ENCODE measurements at regions not wholly inside any gene's neighbourhood (a gene's known extent, or its start where the extent isn't known, plus 50 kb on each side); places are given as distances from the start of the nearest gene placed in this dataset.
"Not testable (repeated sequence)": the region's sequence is repeated elsewhere in the genome, so short reads cannot be mapped to it uniquely, and the experiment has no call there.

GRCh38 chr4:49147596-49147995 lies 161.5 kb downstream of the CWH43 start:
- not testable (repeated sequence) for TF ChIP-seq POLR2A (IDR thresholded peaks at IDR 0.05; ENCODE audit: low read depth); CTCF (IDR thresholded peaks at IDR 0.05); POLR2AphosphoS5 (IDR thresholded peaks at IDR 0.05)

Measured in esophagus muscularis mucosa (tissue), 3 donors.